ENCODE measurements at regions not wholly inside any gene's neighbourhood (a gene's known extent, or its start where the extent isn't known, plus 50 kb on each side); places are given as distances from the start of the nearest gene placed in this dataset.

GRCh38 chr5:101605700-101606099 is 690.4 kb downstream of the SLCO4C1 start:
- Histone ChIP-seq H3K27ac (ENCODE audit: low read depth) (no peak overlapping the region), H3K4me1 (ENCODE audit: insufficient read depth) (no peaks in the 10 kb centered on the region), H3K4me2 (no peak overlapping the region), H3K9me2 (ENCODE audit: insufficient read depth) (peaks cover 8% of the 10 kb centered on the region; the same call in 1 of the 2 replicates), H3F3A (replicated peaks; ENCODE audit: low read depth) (no peaks in the 10 kb centered on the region), H3K79me2 (replicated peaks; ENCODE audit: insufficient read depth) (no peaks in the 10 kb centered on the region), H3K36me3 (ENCODE audit: insufficient read depth) (no peaks in the 10 kb centered on the region), H3K27me3 (ENCODE audit: insufficient read depth) (no peaks in the 10 kb centered on the region), H4K20me1 (replicated peaks; ENCODE audit: insufficient read depth) (no peaks in the 10 kb centered on the region), H2AFZ (no peak overlapping the region), H3K4me3 (no peak overlapping the region)
- Mint-ChIP-seq H3K4me1 (no peaks in the 10 kb centered on the region), H3K27me3 (ENCODE audit: insufficient read depth, low read depth, poor library complexity) (no peaks in the 10 kb centered on the region), H3K4me3 (no peak overlapping the region), H3K9me3 (no peaks in the 10 kb centered on the region), H3K27ac (no peak overlapping the region), H3K36me3 (ENCODE audit: low read depth) (no peaks in the 10 kb centered on the region)
- DNase-seq (ENCODE audit: low spot score) (no peak), ATAC-seq (no peak)
- TF ChIP-seq ZNF462 (CRISPR knock-in tag; IDR thresholded peaks at IDR 0.05): no peak
- no peak for TF ChIP-seq EZH2phosphoT487 (IDR thresholded peaks at IDR 0.05; ENCODE audit: unreplicated experiment)
- no peak for TF ChIP-seq REST (IDR thresholded peaks at IDR 0.05; ENCODE audit: unreplicated experiment)
